NT2/D1 (cell line): ENCODE measurements at regions not wholly inside any gene's neighbourhood (a gene's known extent, or its start where the extent isn't known, plus 50 kb on each side); places are given as distances from the start of the nearest gene placed in this dataset.

ENCODE experiments used
- DNase-seq: peaks from one replicate; pipeline ENCODE4 v3.0.0-alpha.2; 2011; ENCODE audit warnings: low read depth, low spot score
- H3K27me3 ChIP-seq: 2 replicates; pipeline ENCODE4 v1.6.0; 2011; ENCODE audit warnings: mild to moderate bottlenecking; ENCODE audit not compliant: insufficient read length, insufficient read depth
- H3K36me3 ChIP-seq: 2 replicates; pipeline ENCODE4 v1.6.1; 2011; ENCODE audit warnings: mild to moderate bottlenecking, low read length, mixed read lengths; ENCODE audit not compliant: insufficient read depth, insufficient read length
- H3K4me1 ChIP-seq: 2 replicates; pipeline ENCODE4 v1.5.1; 2011; ENCODE audit not compliant: insufficient read depth, insufficient read length
- H3K4me3 ChIP-seq: 2 replicates; pipeline ENCODE4 v1.5.1; 2011; ENCODE audit warnings: low read depth; ENCODE audit not compliant: insufficient read length
- H3K9ac ChIP-seq: 2 replicates; pipeline ENCODE4 v1.6.0; 2011; ENCODE audit warnings: low read depth; ENCODE audit not compliant: insufficient read length
- H3K9me3 ChIP-seq: 2 replicates; pipeline ENCODE4 v1.5.1; 2011; ENCODE audit warnings: mild to moderate bottlenecking, low read length; ENCODE audit not compliant: insufficient read depth
- SUZ12 ChIP-seq: IDR thresholded peaks from 2 replicates; pipeline ENCODE4 v1.6.1; 2011; ENCODE audit not compliant: insufficient read length, insufficient read depth; ENCODE audit errors: extremely low read depth
- YY1 ChIP-seq: IDR thresholded peaks from 2 replicates; pipeline ENCODE4 v1.6.1; 2011; ENCODE audit not compliant: insufficient read length, insufficient read depth
- ZNF274 ChIP-seq: IDR thresholded peaks from 2 replicates; pipeline ENCODE4 v1.6.1; 2011; ENCODE audit warnings: mild to moderate bottlenecking, low read depth, low read length

GRCh38 chr11:126113963-126114362 lies 51.3 kb upstream of the CDON start:
- TF ChIP-seq ZNF274 (no peak), YY1 (no peak), SUZ12 (no peak)
- H3K9me3 ChIP-seq: no peaks in the 10 kb centered on the region
- no peak for DNase-seq
- H3K9ac ChIP-seq: no peak overlapping the region
- H3K27me3 ChIP-seq: no peaks in the 10 kb centered on the region
- H3K4me3 ChIP-seq: no peak overlapping the region
- H3K36me3 ChIP-seq: no peaks in the 10 kb centered on the region
- peaks cover 5% of the 10 kb centered on the region for H3K4me1 ChIP-seq

- no peak overlapping the region for H3K4me3 ChIP-seq
- no peaks in the 10 kb centered on the region for H3K27me3 ChIP-seq
- no peak for TF ChIP-seq ZNF274
- no peak for TF ChIP-seq SUZ12
- TF ChIP-seq YY1: no peak
- no peak overlapping the region for H3K9ac ChIP-seq
- H3K36me3 ChIP-seq: no peaks in the 10 kb centered on the region
- H3K4me1 ChIP-seq: peaks cover 5% of the 10 kb centered on the region
- H3K9me3 ChIP-seq: no peaks in the 10 kb centered on the region
- no peak for DNase-seq
Measured at GRCh38 chr11:126113515-126113957, 50.9 kb upstream of the CDON start.

GRCh38 chr11:126113012-126113411 lies 50.3 kb upstream of the CDON start:
- no peak overlapping the region for H3K9ac ChIP-seq
- DNase-seq: no peak
- TF ChIP-seq YY1: no peak
- TF ChIP-seq SUZ12: no peak
- no peak for TF ChIP-seq ZNF274
- peaks cover 5% of the 10 kb centered on the region for H3K4me1 ChIP-seq
- H3K36me3 ChIP-seq: no peaks in the 10 kb centered on the region
- H3K9me3 ChIP-seq: no peaks in the 10 kb centered on the region
- H3K4me3 ChIP-seq: no peak overlapping the region
- no peaks in the 10 kb centered on the region for H3K27me3 ChIP-seq

GRCh38 chr11:126112547-126112946 lies 49.9 kb upstream of the CDON start:
- no peaks in the 10 kb centered on the region for H3K27me3 ChIP-seq
- no peak overlapping the region for H3K4me3 ChIP-seq
- no peak for DNase-seq
- H3K9me3 ChIP-seq: no peaks in the 10 kb centered on the region
- H3K9ac ChIP-seq: no peak overlapping the region
- no peaks in the 10 kb centered on the region for H3K36me3 ChIP-seq
- TF ChIP-seq SUZ12 (no peak), YY1 (no peak), ZNF274 (no peak)
- H3K4me1 ChIP-seq: peaks cover 5% of the 10 kb centered on the region
